SK-N-SH treated with all-trans-retinoic acid at 6 μM for 48 hours (cell line): ENCODE measurements at regions not wholly inside any gene's neighbourhood (a gene's known extent, or its start where the extent isn't known, plus 50 kb on each side); places are given as distances from the start of the nearest gene placed in this dataset.

ENCODE experiments used
- BACH2 ChIP-seq: fragments of 250-450 bp; sonication (Bioruptor Pico); IDR thresholded peaks from 2 replicates; pipeline ENCODE4 v1.9.0; 2021; ENCODE audit warnings: mild to moderate bottlenecking, borderline replicate concordance
- TCF4 ChIP-seq: fragments of 250-450 bp; sonication (Bioruptor Pico); IDR thresholded peaks from 2 replicates; pipeline ENCODE4 v1.8.0; 2021; ENCODE audit warnings: mild to moderate bottlenecking, moderate library complexity, borderline replicate concordance

DNA sequence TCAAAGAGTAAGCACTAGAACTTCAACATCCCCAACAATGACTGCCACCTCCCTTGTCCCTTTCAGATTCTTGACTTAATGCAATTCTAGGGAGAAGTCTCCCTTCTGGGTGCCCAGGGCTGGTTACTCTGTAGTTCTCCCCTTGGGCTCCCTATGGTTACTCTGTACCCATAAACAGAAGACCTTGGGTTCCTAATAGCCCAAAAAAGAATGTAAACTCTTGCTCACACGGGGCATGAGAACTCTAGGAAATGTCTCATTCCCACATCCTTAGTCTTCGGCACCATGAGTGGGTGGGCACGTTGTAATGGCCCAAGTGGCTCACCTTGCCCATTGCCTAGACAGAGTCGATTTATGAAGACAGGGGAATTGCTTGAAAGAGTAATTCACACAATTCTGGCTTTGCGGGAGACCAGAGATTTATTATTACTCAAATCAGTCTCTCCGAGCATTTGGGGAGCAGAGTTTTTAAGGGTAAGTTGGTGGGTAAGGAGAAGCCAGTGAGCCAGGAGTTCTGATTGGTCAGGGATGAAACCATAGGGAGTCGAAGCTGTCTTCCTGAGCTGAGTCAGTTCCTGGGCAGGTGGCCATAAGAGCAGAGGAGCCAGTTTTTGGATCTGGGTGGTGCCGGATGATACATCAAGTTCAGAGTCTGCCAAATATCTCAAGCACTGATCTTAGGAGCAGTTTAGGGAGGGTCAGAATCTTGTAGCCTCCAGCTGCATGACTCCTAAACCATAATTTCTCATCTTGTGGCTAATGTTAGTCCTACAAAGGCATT lies 61.2 kb upstream of the SIRPG start:
- TF ChIP-seq BACH2 (CRISPR knock-in tag) = no peak
- no peak for TF ChIP-seq TCF4 (CRISPR knock-in tag)
